IMR-90 (cell line): ENCODE measurements at regions not wholly inside any gene's neighbourhood (a gene's known extent, or its start where the extent isn't known, plus 50 kb on each side); places are given as distances from the start of the nearest gene placed in this dataset.

Experiments used
- ATAC-seq: fragments of 200-7000 bp; cut with Tn5 transposase; 2 replicates; pipeline ENCODE4 v1.9.1; 2020; ENCODE audit warnings: low read depth, mild to moderate bottlenecking, moderate library complexity
- BruUV-seq: library from RNA; stranded (reverse); fragments of 400-500 nt; replicated peaks from 2 replicates; lab custom pipeline; 2021; lab: Mats Ljungman, UMichigan
- CTCF ChIA-PET: fragments of 300-600 bp; formaldehyde crosslinking; extraction: SDS; loops from one replicate; lab custom pipeline; 2021; ENCODE audit warnings: antibody characterized with exemption; lab: Yijun Ruan, JAX
- POLR2A ChIA-PET: fragments of 300-600 bp; sonication (Branson Sonifier 250); formaldehyde crosslinking; loops from one replicate; lab custom pipeline; 2022; ENCODE audit warnings: antibody characterized with exemption; ENCODE audit not compliant: unreplicated experiment; lab: Charles Lee
- DNase-seq: peaks from one replicate; pipeline ENCODE4 v3.0.0; 2013
- H2AFZ ChIP-seq: replicated peaks from 2 replicates; pipeline ENCODE3; 2013; ENCODE audit warnings: low read length, mild to moderate bottlenecking; ENCODE audit not compliant: poor library complexity
- H2AK5ac ChIP-seq: 2 replicates; pipeline ENCODE4 v1.6.1; 2013; ENCODE audit warnings: low read depth, low read length, inconsistent platforms
- H2AK9ac ChIP-seq: replicated peaks from 2 replicates; pipeline ENCODE3; 2013; ENCODE audit warnings: mild to moderate bottlenecking, low read depth, low read length, moderate library complexity; ENCODE audit not compliant: poor library complexity
- H2BK120ac ChIP-seq: 2 replicates; pipeline ENCODE4 v1.6.1; 2013; ENCODE audit warnings: low read depth, low read length, inconsistent platforms
- H2BK15ac ChIP-seq: 3 replicates; pipeline ENCODE4 v1.6.1; 2013; ENCODE audit warnings: low read depth, low read length, inconsistent platforms
- H2BK20ac ChIP-seq: 2 replicates; pipeline ENCODE4 v1.6.1; 2013; ENCODE audit warnings: low read depth, mild to moderate bottlenecking, inconsistent platforms, low read length, moderate library complexity
- H2BK5ac ChIP-seq: 2 replicates; pipeline ENCODE4 v1.6.1; 2013; ENCODE audit warnings: mild to moderate bottlenecking, low read depth, low read length, inconsistent platforms; ENCODE audit not compliant: poor library complexity, severe bottlenecking
- H3K14ac ChIP-seq: replicated peaks from 2 replicates; pipeline ENCODE4 v1.6.1; 2013; ENCODE audit warnings: low read depth, low read length, inconsistent platforms
- H3K18ac ChIP-seq: 2 replicates; pipeline ENCODE4 v1.6.1; 2013; ENCODE audit warnings: low read depth, low read length, control low read depth
- H3K23ac ChIP-seq: 2 replicates; pipeline ENCODE4 v1.6.1; 2013; ENCODE audit warnings: low read depth, low read length, inconsistent platforms
- H3K27ac ChIP-seq: 2 replicates; pipeline ENCODE4 v1.5.1; 2013; ENCODE audit warnings: mild to moderate bottlenecking, control low read depth, low read length; ENCODE audit not compliant: insufficient read depth
- H3K27me3 ChIP-seq: 2 replicates; pipeline ENCODE4 v1.6.1; 2013; ENCODE audit warnings: low read length; ENCODE audit not compliant: control insufficient read depth, insufficient read depth
- H3K36me3 ChIP-seq: 2 replicates; pipeline ENCODE4 v1.6.1; 2013; ENCODE audit warnings: low read length, mixed read lengths; ENCODE audit not compliant: control insufficient read depth, insufficient read depth
- H3K4ac ChIP-seq: 2 replicates; pipeline ENCODE4 v1.6.1; 2013; ENCODE audit warnings: low read depth, low read length, inconsistent platforms
- H3K4me1 ChIP-seq: 2 replicates; pipeline ENCODE4 v1.6.1; 2013; ENCODE audit warnings: low read length, mixed read lengths; ENCODE audit not compliant: control insufficient read depth, insufficient read depth
- H3K4me2 ChIP-seq: 2 replicates; pipeline ENCODE4 v1.6.1; 2013; ENCODE audit warnings: low read depth, mild to moderate bottlenecking, control low read depth, low read length, moderate library complexity
- H3K4me3 ChIP-seq: 2 replicates; pipeline ENCODE4 v1.5.1; 2013; ENCODE audit warnings: low read depth, mild to moderate bottlenecking, control low read depth, low read length, moderate library complexity; ENCODE audit not compliant: insufficient read depth
- H3K56ac ChIP-seq: 2 replicates; pipeline ENCODE4 v1.6.1; 2013; ENCODE audit warnings: low read length, inconsistent platforms; ENCODE audit not compliant: insufficient read depth; ENCODE audit errors: extremely low read depth
- H3K79me1 ChIP-seq, 2 experiments: 2 replicates each; pipeline ENCODE4 v1.6.1; 2013; ENCODE audit warnings: low read length in 2 of 2, inconsistent platforms in 1 of 2, low read depth in 1 of 2
- H3K9ac ChIP-seq: 2 replicates; pipeline ENCODE4 v1.6.1; 2013; ENCODE audit warnings: low read depth, low read length, control low read depth
- H3K9me1 ChIP-seq: 2 replicates; pipeline ENCODE4 v1.6.1; 2013; ENCODE audit warnings: low read length, inconsistent platforms; ENCODE audit not compliant: insufficient read depth
- H3K9me3 ChIP-seq: 2 replicates; pipeline ENCODE4 v1.6.1; 2013; ENCODE audit warnings: low read length; ENCODE audit not compliant: control insufficient read depth, insufficient read depth
- H4K20me1 ChIP-seq: 2 replicates; pipeline ENCODE4 v1.6.1; 2013; ENCODE audit warnings: low read length, inconsistent platforms; ENCODE audit not compliant: insufficient read depth
- H4K5ac ChIP-seq: 2 replicates; pipeline ENCODE4 v1.6.1; 2013; ENCODE audit warnings: mild to moderate bottlenecking, low read depth, low read length, control low read depth
- H4K8ac ChIP-seq, 2 experiments: 2 replicates each; pipeline ENCODE4 v1.6.1; 2013; ENCODE audit warnings: low read depth in 2 of 2, low read length in 2 of 2, control low read depth in 1 of 2, inconsistent platforms in 1 of 2
- H4K91ac ChIP-seq: 2 replicates; pipeline ENCODE4 v1.6.1; 2013; ENCODE audit warnings: low read depth, low read length, inconsistent platforms; ENCODE audit not compliant: insufficient read depth
- MXI1 ChIP-seq: IDR thresholded peaks from 2 replicates; pipeline ENCODE4 v1.6.1; 2012; ENCODE audit warnings: low read depth, mild to moderate bottlenecking, low read length, moderate library complexity, borderline replicate concordance
- WGBS, 2 experiments: methylation state at CpG; one replicate each; pipeline versions ENCODE4 v1.1.5 to v1.1.7; 2013; ENCODE audit warnings: missing lambda C conversion rate in 2 of 2; ENCODE audit not compliant: insufficient read length in 1 of 2; ENCODE audit errors: extremely low coverage in 2 of 2; 5-methylcytosine and 5-hydroxymethylcytosine counted together
- dilution Hi-C: fragments of 300-500 bp; cut with HindIII; formaldehyde crosslinking; loops from one replicate; pipeline ENCODE4 v1.14.3; 2018; ENCODE audit warnings: low sequenced_read_pairs; ENCODE audit not compliant: unreplicated experiment
- in situ Hi-C: fragments of 300-500 bp; cut with MboI; formaldehyde crosslinking; loops from 3 replicates; pipeline ENCODE4 v1.14.3; 2019; ENCODE audit warnings: low sequenced_read_pairs, inconsistent platforms, mixed read lengths
- intact Hi-C: fragments of 100-400 bp; cut with micrococcal nuclease; formaldehyde crosslinking; loops from 2 replicates; pipeline ENCODE4 v1.10.0; 2022

- BruUV-seq = no TSS peak
- in situ Hi-C loops (no loop called here), intact Hi-C loops (no loop called here), dilution Hi-C loops (no loop called here)
- no peak overlapping the region for H2AK9ac ChIP-seq
- no peak overlapping the region for H2BK120ac ChIP-seq
- no peaks in the 10 kb centered on the region for H4K20me1 ChIP-seq
- ATAC-seq = no peak
- peaks cover 3% of the 10 kb centered on the region for H3K9me3 ChIP-seq
- H3K23ac ChIP-seq = no peak overlapping the region
- H3K4me2 ChIP-seq = no peak overlapping the region
- ChIA-PET CTCF (no interaction called here), POLR2A (no interaction called here)
- no peak overlapping the region for H3K18ac ChIP-seq
- DNase-seq = no peak
- no peak overlapping the region for H3K56ac ChIP-seq
- no peak overlapping the region for H2AFZ ChIP-seq
- no peak overlapping the region for H2BK5ac ChIP-seq
- H3K14ac ChIP-seq = no peak overlapping the region
- no peaks in the 10 kb centered on the region for H3K79me1 ChIP-seq
- H3K4ac ChIP-seq = no peak overlapping the region
- no peaks in the 10 kb centered on the region for H3K4me1 ChIP-seq
- H4K91ac ChIP-seq = no peak overlapping the region
- H3K9me1 ChIP-seq = no peaks in the 10 kb centered on the region
- H3K4me3 ChIP-seq = no peak overlapping the region
- H4K8ac ChIP-seq = no peak overlapping the region
- no peaks in the 10 kb centered on the region for H3K36me3 ChIP-seq
- H2BK20ac ChIP-seq = no peak overlapping the region
- H3K27ac ChIP-seq = no peak overlapping the region
- WGBS, 2 experiments = no CpG with 5 or more reads among the region's 2 CpGs
- no peaks in the 10 kb centered on the region for H3K27me3 ChIP-seq
- no peak overlapping the region for H2AK5ac ChIP-seq
- TF ChIP-seq MXI1 = no peak
- no peak overlapping the region for H2BK15ac ChIP-seq
- no peak overlapping the region for H4K5ac ChIP-seq
- no peak overlapping the region for H3K9ac ChIP-seq
Observed at GRCh38 chr9:103707181-103707580, 386.9 kb upstream of the SMC2 start.
